ENCODE measurements at regions not wholly inside any gene's neighbourhood (a gene's known extent, or its start where the extent isn't known, plus 50 kb on each side); places are given as distances from the start of the nearest gene placed in this dataset.

GRCh38 chr4:13917015-13917414, 289.5 kb upstream of the BOD1L1 start:
- DNase-seq (ENCODE audit: low spot score) = no peak
- TF ChIP-seq, protein P1, sequence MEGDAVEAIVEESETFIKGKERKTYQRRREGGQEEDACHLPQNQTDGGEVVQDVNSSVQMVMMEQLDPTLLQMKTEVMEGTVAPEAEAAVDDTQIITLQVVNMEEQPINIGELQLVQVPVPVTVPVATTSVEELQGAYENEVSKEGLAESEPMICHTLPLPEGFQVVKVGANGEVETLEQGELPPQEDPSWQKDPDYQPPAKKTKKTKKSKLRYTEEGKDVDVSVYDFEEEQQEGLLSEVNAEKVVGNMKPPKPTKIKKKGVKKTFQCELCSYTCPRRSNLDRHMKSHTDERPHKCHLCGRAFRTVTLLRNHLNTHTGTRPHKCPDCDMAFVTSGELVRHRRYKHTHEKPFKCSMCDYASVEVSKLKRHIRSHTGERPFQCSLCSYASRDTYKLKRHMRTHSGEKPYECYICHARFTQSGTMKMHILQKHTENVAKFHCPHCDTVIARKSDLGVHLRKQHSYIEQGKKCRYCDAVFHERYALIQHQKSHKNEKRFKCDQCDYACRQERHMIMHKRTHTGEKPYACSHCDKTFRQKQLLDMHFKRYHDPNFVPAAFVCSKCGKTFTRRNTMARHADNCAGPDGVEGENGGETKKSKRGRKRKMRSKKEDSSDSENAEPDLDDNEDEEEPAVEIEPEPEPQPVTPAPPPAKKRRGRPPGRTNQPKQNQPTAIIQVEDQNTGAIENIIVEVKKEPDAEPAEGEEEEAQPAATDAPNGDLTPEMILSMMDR (IDR thresholded peaks at IDR 0.05; ENCODE audit: extremely low read depth, insufficient read depth, missing control alignments) = no peak
- in situ Hi-C loops (cut with MboI; ENCODE audit: low pct_unique_long_range_greater_than_20kb, low sequenced_read_pairs, unreplicated experiment) = no loop called here

DNA sequence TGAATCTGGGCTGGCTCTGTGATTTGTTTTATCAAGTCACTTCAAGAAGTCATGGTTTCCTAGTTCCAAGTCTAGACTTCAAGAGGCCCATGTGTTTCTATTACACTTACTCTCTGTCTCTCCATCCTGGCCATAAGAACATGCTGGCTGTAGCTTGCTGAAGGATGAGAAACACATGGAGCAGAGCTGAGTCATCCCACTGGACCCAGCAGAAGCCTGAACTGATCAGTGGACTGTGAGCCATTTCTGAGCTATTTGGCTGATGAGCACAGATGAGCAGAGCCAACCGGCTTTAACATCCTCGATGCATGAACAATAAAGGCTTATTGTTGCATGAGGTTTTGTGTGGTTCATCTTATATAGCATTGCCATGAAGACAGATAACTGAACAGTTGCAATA, 290.6 kb upstream of the BOD1L1 start:
- in situ Hi-C loops (cut with MboI; ENCODE audit: low pct_unique_long_range_greater_than_20kb, low sequenced_read_pairs, unreplicated experiment) = no loop called here
- TF ChIP-seq, protein P1 (IDR thresholded peaks at IDR 0.05; ENCODE audit: extremely low read depth, insufficient read depth, missing control alignments) = no peak
- DNase-seq (ENCODE audit: low spot score) = no peak

- TF ChIP-seq, protein P1 (IDR thresholded peaks at IDR 0.05; ENCODE audit: extremely low read depth, insufficient read depth, missing control alignments) = no peak
- in situ Hi-C loops (cut with MboI; ENCODE audit: low pct_unique_long_range_greater_than_20kb, low sequenced_read_pairs, unreplicated experiment) = no loop called here
- no peak for DNase-seq (ENCODE audit: low spot score)
Measured at GRCh38 chr4:13918991-13919441, 291.5 kb upstream of the BOD1L1 start.

GRCh38 chr4:13920111-13920875, 292.8 kb upstream of the BOD1L1 start:
- TF ChIP-seq, protein P1 (IDR thresholded peaks at IDR 0.05; ENCODE audit: extremely low read depth, insufficient read depth, missing control alignments) = no peak
- DNase-seq (ENCODE audit: low spot score) = no peak
- in situ Hi-C loops (cut with MboI; ENCODE audit: low pct_unique_long_range_greater_than_20kb, low sequenced_read_pairs, unreplicated experiment) = no loop called here

DNA sequence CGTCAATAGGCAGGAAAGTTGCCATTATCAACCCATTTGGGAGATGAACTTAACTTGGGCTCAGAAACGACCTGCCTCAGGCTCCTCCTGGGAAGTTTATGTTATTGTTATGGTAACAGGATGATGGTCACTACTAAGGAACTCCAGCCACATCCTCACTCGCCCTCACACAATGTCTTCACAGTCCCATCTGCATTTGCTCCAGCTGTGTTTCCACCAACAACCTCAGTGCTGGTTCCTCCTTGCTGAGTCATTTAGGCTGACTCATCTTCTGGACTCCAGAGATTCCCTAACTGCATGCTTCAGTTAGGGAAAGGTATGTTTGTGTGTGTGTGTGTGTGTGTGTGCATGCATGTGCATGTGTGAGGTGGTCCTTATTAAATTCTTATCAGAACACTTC, 293.4 kb upstream of the BOD1L1 start:
- no peak for DNase-seq (ENCODE audit: low spot score)
- TF ChIP-seq, protein P1 (IDR thresholded peaks at IDR 0.05; ENCODE audit: extremely low read depth, insufficient read depth, missing control alignments) = no peak
- in situ Hi-C loops (cut with MboI; ENCODE audit: low pct_unique_long_range_greater_than_20kb, low sequenced_read_pairs, unreplicated experiment) = no loop called here

DNA sequence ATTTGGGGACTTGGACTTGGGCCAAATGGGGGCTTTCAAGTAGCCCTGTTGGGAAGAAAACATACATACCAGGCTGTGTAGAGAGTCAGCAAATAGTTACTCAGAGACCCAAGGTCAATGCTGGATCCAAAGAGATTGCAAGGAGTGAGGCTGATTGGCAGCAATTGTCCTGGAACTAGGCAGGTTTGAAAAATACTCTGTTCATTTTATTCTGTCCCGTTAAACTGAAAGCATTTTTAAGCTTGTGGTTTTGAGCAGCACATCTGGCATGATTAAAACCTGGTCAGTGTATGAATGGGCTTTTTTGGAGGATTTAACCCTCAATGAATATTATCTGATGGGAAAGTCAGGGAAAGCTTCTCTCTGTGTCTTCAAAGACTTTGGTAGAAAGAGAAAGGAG, 294.3 kb upstream of the BOD1L1 start:
- in situ Hi-C loops (cut with MboI; ENCODE audit: low pct_unique_long_range_greater_than_20kb, low sequenced_read_pairs, unreplicated experiment) = no loop called here
- DNase-seq (ENCODE audit: low spot score) = no peak
- TF ChIP-seq, protein P1 (IDR thresholded peaks at IDR 0.05; ENCODE audit: extremely low read depth, insufficient read depth, missing control alignments) = no peak
